DMS 273 treated with DMSO at 0.1 percent for 48 hours (cell line): ENCODE measurements at regions not wholly inside any gene's neighbourhood (a gene's known extent, or its start where the extent isn't known, plus 50 kb on each side); places are given as distances from the start of the nearest gene placed in this dataset.
"Not testable (repeated sequence)": the region's sequence is repeated elsewhere in the genome, so short reads cannot be mapped to it uniquely, and the experiment has no call there.

Experiments used
- DNase-seq: peaks from one replicate; lab custom pipeline; 2025; lab: John Stamatoyannopoulos, UW

DNA sequence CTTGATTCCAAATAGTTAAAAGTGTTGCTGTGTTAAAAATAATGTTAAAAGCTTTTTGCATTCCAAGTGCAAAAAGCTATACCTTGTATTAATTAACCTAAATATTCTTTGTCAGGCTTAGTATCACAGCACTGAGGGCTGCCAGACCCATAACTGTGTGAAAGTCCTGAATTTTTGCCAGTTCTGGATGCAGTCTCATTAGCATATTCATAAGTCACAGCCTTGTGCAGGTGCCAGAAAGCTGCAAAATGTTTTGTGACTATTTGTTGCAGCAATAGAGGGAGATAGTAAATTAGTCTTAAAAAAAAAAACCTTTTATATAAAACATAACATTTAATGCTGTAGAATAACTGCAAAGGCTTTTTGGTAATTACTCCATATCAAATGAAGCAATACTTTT, 56.6 kb downstream of the SLITRK1 start:
- no peak for DNase-seq

DNA sequence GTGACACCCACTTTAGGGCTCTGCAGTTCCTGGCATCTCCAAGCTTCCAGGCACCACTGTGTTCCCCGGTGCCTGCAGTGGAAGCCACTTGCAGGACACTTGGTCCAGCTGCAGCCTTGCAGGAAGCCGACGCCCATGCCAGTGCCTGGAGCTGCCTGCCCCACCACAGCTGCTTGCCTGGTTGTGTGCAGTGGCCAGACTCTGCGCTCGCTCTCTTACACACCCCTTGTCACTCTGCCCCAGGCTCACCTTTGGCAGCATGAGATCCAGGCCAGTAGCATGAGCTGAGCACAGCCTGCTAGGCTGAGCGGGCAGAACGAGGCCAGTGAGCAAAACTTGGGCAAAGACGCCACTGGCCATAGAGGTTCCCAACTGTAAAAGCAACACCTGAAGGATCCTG, 57.7 kb downstream of the SLITRK1 start:
- DNase-seq, result no peak

DNA sequence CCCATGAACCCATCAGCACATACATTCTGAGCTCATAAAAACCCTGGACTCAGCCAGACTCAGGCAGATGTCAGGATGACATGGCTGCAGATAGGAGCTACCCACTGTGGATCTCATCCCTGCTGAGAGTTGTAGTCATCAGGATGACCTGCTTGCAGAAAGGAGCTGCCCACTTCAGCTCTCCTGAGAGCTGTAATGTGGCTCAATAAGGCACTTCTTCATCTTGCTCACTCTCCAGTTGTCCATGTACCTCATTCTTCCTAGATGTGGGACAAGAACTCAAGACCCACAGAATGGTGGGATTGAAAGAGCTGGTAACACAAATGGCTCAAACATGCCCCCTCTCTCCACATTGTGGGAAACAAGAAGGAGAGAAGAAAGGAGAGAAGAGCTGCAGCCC, 58.2 kb downstream of the SLITRK1 start:
- DNase-seq, result no peak

DNA sequence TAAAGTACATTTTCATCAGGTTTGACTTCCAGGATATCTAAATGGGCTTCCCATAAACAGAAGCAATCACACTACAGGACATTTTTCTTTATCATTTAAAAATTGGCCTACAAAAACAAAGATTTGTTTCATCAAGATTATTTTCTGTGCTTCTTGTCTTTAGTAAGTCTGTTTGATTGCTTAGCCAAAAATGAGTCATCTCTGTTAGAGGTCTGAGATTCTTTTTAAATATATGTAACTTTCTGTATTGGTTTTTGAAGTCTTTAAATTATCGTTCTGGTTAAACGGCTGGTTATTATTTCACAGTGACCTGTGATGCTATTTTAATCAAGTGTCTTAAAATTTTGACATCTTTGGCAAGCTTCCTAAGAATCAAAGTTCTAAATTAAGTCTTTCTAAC, 62.7 kb downstream of the SLITRK1 start:
- DNase-seq, result no peak

DNA sequence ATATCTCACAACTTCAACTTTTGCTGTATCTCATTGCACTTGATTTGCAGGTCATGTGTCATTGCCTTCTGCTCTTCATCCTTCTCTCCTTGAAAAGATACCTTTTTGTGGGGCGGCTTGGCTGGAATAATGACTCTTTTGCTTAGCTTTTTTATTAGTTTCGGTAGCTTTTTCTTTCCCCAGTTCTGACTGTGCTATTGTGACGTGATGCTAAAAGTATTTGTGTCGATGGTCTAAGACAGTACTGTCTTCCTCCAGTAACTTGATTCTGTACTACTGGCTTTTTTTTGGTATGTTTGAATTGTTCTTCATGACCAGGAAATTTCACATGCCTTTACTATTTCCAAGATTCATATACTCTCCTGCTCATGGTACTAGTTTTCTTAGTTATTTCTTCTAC, 63.1 kb downstream of the SLITRK1 start:
- DNase-seq, result no peak

DNA sequence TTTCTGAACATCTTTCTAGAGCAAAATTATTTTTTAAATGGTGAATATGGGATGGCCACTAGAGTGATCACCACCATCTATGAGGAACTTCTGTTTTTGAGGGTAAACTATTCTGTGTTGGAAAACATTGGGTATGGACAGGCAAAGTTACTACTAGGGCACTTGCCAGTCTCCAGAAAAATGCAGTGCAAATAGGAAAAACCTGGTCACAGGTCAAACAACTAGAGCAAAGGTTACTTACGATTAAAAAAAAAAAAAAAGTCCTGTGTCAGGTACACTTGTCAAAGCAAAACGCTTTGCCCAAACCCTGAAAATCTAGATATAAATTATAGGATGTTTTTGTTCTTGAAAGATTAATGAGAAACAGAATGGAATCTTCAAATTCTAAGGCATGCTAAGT, 66.2 kb downstream of the SLITRK1 start:
- no peak for DNase-seq

DNA sequence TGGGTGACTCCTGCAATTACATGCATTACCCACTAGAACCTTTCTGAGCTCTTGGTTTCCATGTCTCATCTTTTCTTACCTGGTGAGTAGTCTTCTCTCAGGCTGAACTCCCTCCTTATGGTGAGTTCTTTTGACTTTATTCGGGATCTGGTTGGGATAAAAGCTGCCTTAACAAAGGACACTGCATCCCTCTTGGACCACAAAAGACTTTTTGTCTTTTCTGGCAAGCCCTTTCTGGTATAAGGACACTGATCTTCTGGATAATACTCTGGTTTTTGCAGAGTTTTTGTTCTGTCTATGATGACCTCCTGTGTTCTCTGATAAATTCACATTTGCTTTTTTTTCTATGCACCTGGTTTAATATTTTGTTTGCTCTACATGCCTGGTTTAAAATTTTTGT, 66.7 kb downstream of the SLITRK1 start:
- no peak for DNase-seq

DNA sequence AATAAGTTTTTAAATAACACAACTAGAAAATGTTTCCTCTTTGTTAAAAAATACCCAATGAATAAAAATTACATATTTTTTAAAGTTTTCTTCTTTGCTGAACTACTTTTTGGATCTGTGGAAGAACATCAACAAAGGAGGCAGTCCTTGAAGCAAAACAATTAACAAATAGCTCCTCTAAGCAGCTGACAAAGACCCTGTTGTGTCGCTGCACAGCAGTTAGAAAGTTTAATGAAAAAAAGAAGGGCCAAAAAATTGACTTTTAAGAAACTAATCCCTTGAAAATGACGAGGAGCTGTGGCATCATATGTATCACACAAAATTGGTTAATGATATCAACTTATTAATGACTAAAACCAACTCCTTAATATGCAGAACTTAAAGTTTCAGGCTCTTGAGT, 72.1 kb downstream of the SLITRK1 start:
- DNase-seq, result no peak

DNA sequence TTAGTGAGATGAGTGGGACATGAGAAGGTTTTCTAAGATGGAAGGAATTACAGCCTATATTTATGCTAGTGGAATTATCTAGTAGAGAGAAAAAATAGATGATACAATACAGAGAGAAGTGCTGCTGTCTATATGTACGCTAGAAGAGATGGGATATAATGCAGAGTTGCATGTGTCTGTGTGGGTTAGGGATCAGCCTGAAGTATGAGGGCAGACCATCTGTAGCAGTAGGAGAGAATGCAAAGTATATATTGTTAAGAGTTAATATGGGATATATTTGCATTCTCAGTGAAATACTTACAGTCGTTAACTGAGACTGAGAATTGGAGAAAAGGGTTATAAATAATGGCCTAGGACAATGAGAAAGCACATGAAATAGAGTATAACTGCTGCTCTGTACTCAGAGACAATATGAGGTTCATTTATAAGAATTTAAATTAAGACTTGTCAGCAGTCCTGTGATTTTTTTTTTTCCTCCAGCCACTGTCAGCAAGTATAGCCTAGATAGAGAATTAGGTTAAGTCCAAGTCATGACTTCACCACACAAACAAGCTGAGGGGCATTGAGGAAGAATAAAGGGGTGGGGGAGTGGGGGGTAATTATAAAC, 77.8 kb downstream of the SLITRK1 start:
- DNase-seq, result no peak

DNA sequence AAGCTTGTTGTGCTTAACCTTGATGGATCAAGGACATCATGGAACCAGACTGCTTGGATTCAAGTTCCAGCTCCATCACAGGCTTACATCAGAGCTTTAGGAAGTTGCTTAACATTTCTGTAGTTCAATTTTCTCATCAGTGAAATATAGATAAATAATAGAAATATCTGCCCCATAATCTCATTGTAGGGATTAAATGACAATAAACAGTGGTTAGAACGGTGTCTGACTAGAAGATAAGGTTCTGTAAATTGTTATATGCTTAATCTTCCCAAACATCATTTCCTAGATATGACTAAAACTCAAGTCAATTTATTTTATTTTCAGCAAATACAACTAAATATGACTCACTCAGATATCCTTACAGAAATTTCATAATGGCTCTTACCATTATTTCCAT, 83.5 kb downstream of the SLITRK1 start:
- DNase-seq, result no peak

DNA sequence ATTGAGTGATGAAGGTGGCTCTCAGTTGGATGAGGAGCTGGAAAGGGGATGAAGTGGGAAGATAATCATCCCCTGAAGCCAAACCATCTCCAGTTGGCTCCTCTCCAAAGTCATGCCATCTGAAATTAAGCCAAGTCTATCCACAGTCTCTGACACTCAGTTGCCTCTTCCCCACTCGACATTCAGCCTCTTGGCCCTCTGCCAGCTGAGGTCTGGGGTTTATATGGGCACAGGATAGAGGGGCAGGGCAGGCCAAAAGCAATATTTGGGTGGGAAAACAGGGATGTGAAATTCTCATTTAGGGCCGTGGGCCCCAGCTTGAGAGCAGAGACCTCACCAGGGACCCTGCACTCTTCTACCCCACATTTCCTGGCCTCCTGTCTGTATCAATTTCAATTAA, 85.9 kb downstream of the SLITRK1 start:
- DNase-seq, result no peak

DNA sequence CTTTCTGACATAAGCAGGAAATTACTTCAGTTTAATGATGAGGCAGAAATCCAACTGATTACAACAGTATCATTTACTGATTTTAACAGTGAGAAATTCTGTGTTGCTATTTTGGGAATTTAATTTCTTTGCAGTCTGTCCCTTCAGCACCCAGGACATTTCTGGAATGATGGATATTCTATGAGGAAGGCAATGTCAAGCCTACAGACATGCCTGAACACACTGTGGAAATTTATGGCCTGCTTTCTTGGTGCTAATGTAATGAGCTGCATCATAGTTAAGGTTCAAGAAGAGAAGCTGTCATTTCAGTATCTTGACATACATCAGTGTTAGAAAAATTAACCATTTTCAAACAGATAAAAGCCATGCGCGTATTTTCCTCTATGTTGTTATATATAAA, 87.7 kb downstream of the SLITRK1 start:
- DNase-seq, result no peak

DNA sequence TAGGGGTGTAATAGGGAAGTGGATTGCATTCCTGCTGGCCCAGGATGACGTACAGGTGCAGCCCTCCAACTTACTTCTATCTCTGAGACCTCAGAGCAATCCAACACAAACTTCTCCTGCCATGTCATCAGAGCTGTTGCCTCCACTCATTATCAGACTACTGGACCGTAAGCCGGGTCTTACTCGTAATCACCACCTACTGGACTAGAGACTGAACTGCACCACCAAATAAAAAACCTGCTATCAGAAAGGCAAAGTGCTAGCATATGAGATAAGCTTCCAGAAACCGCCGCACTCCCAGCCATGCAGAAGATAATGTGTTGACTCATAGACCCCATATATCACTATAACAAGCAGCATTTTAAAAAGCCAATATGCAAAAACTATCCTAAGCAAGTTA, 102.0 kb downstream of the SLITRK1 start:
- no peak for DNase-seq

DNA sequence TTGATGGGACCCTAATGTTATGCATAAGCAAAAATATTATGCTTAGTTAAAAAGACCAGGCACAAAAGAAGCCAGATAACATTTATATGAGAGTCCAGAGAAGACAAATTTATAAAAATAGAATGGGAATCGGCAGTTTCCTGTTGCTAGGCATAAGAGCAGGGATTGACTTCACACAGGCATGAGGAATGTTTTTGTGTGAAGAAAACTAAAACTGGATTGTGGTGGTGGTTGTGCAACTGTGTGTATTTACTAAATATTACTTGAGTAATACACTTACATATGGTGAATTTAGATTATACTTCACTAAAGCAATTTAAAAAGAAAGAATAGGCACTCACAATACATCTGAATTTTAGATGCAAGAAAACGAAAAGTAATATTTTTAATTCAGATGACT, 108.3 kb downstream of the SLITRK1 start:
- no peak for DNase-seq

DNA sequence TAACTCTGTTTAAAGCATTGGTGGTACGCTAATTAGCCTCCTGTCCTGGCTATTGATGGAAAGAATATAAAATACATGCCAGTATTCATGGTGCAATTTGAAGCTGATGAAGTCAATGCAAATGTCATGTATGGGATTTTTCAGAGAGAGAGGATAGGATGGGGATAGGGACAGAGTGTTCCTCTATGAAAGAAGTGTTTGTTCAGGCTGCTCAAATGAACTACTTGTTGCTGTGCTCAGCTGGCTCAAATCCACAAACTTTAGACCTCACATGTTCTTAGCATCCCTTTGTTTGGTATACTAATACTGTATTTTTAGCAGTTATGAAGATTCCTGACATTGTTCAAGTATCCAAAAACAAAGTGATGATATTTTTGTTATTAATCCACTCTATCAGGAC, 116.5 kb downstream of the SLITRK1 start:
- DNase-seq, result no peak

DNA sequence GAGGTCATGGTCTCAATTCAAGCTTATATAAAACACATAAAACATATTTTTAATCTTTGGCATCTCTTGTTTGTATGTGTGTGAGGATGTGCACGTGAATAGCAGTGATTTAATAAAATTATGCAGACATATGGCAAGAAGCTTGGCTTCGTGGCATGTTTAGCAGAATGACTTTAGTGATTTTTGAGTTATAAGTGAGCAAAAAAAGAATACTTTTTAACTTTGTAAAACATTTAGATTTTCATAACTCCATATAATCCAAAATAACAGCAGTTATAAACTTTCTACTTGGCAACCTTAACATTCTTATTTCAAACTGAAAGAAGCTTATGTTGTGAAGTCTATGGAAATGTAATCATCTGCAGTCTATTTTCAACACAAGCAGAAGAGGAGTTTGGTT, 120.6 kb downstream of the SLITRK1 start:
- no peak for DNase-seq

DNA sequence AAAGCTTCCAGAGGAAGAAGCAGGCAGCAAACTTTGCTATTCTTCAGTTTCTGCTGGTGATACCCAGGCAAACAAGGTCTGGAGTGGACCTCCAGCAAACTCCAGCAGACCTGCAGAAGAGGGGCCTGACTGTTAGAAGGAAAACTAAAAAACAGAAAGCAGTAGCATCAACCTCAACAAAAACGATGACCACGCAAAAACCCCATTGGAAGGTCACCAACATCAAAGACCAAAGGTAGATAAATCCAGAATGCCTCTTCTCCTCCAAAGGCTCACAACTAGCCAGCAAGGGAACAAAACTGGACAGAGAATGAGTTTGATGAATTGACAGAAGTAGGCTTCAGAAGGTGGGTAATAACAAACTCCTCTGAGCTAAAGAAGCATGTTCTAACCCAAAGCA, 127.1 kb downstream of the SLITRK1 start:
- not testable (repeated sequence) for DNase-seq

DNA sequence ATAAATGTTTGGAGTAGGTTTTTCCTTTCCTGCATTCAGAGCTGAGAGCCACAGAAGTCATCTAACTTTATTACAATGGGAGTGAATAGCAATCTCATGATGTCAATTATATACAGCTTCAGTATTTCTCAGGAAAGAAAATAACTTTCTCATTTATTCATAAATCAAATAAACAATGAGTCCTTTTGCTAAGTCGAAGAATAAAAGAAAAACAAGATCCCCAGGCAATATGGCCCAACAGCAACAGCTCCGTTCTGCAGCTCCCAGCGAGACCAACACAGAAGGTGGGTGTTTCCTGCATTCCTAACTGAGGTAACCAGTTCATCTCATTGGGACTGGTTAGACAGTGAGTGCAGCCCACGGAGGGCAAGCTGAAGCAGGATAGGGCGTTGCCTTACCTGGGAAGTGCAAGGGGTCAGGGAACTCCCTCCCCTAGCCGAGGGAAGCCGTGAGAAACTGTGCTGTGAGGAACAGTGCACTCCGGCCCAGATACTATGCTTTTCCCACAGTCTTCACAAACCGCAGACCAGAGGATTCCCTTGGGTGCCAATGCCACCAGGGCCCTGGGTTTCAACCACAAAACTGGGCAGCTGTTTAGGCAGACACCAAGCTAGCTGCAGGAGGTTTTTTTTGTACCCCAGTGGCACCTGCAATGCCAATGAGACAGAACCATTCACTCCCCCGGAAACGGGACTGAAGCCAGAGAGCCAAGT, 128.2 kb downstream of the SLITRK1 start:
- no peak for DNase-seq

DNA sequence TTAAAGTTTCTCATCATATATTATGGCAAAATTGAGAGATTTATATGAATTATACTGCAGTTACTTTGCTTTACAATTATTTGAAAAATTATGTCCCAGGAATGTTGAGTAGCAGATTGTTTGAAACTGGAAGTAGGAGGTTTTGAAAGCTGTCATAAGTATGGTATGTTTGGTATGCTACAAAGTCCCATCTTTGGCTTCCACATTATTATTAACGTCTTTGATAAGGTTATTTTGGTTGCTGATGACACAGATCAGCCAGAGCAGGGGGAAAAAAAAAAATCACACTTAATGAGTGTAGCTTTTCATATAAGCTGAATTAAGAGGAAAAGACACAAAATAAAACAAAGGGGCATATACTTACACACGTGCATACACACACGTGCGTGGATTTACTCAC, 130.1 kb downstream of the SLITRK1 start:
- DNase-seq, result no peak

DNA sequence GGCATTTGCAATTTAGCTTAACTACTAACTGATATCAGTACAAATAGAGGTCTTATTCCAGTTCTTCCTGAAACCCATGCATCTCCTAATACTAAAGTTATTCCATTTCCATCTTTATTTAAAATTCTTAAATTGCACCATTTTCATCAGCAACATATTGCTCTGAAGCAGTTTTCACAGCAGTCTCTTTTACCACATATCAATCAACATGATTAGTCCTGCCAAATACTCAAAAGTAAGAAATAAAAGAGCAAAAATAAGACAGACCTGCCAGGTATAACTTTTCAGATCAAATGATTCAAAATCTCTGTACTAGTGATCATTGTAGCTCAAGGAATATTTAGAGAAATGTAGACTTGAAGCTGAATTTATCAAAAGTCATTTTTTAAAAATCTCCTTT, 141.7 kb downstream of the SLITRK1 start:
- DNase-seq, result no peak

DNA sequence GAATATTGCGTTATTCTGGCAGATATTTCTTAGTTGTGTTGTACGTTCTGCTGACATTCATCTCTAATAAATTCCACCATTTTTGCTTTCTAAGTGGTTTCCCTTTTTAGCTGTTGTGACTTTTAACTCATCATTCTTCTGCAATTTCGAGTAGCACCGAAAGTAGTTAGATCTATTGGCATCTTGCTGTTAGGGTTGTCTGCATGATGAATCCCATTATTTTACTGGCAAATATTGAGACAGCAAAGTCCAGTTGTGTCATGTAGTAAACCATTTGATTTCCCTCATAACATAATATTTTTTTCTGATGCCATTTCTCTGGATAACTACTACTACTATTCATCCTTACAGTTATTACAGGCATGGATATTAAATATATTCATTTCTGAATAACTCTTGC, 143.9 kb downstream of the SLITRK1 start:
- no peak for DNase-seq

DNA sequence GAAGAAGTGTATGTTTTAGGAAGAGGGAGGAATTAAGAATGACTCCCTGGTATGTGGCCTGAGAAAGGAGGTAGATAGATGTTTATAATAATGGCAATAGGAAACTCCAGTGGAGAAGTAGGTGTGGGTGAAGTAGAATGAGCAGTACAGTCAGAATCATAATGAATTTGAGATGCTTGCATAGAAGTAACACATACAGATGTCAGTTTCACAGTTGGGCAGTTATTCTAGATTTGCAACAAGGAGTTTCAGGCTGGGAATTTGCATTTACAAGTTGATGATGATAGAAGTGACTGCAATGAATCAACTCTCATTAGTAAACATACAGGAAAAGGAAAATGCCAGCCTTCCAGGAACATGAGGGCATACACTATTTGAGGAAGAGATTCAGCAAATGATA, 149.0 kb downstream of the SLITRK1 start:
- no peak for DNase-seq

DNA sequence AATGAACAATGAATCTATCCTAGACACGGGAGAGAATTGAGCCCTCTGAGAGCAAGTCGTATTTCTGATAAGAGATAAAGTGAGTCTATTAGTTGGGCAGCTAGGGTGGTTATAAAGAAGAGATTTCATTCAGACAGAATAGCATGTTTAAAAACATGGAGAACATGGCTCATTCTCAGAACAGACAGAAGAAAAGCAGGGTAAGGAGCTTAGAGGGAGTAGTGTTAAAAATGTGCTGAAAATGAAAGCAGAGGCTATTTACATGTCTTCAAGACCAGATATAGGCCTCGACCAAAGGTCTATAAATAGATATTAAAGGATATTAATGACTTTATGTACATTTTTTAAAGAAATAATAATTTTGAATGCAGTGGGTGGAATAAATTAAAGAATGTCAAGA, 149.5 kb downstream of the SLITRK1 start:
- DNase-seq, result no peak

DNA sequence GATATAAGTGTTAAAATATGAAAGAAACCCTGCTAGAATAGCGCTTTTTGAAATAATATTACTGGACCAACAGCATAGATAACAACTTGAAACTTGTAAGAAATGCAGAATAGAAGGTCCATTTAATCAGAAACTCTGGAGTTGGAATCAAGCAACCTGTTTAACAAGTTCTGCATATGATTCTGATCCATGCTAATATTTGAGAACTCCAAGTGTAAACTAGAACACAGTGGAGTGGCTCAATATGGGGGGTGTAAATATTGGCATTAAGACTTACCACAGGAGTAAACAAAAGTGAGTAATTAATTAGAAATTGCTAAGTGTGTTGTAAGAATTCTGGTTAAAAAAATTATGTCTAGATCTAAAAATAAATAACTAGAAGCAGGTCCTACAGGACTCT, 151.2 kb downstream of the SLITRK1 start:
- no peak for DNase-seq
